G401 (cell line): ENCODE measurements at regions not wholly inside any gene's neighbourhood (a gene's known extent, or its start where the extent isn't known, plus 50 kb on each side); places are given as distances from the start of the nearest gene placed in this dataset.
"Not testable (repeated sequence)": the region's sequence is repeated elsewhere in the genome, so short reads cannot be mapped to it uniquely, and the experiment has no call there.

Source experiments
- DNase-seq: peaks from one replicate; pipeline ENCODE4 v3.0.0-alpha.2; 2015; ENCODE audit warnings: low spot score
- in situ Hi-C: cut with HindIII; loops from 2 replicates; pipeline ENCODE4 v1.10.0; 2016; ENCODE audit warnings: low sequenced_read_pairs, mixed read lengths

DNA sequence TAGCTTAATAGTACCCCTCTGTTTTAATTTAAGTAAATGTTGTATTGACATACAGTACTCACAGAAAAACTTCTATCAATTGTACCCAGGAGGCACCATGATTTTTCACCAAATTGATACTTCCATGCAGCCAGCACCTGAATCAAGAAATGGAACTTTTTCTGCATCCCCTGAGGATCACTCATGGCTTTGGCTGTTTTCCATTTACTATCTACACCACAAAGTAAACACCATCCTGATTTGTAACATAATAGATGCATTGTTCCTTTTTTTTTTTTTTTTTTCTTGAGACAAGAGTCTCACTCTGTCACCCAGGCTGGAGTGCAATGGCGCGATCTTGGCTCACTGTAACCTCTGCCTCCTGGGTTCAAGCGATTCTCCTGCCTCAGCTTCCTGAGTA, 1066.8 kb downstream of the SOCS6 start:
- DNase-seq, in situ Hi-C loops: not testable (repeated sequence)

- in situ Hi-C loops = no loop called here
- DNase-seq = no peak
These were observed 1063.8 kb downstream of the SOCS6 start for GRCh38 chr18:71352618-71353017.

DNA sequence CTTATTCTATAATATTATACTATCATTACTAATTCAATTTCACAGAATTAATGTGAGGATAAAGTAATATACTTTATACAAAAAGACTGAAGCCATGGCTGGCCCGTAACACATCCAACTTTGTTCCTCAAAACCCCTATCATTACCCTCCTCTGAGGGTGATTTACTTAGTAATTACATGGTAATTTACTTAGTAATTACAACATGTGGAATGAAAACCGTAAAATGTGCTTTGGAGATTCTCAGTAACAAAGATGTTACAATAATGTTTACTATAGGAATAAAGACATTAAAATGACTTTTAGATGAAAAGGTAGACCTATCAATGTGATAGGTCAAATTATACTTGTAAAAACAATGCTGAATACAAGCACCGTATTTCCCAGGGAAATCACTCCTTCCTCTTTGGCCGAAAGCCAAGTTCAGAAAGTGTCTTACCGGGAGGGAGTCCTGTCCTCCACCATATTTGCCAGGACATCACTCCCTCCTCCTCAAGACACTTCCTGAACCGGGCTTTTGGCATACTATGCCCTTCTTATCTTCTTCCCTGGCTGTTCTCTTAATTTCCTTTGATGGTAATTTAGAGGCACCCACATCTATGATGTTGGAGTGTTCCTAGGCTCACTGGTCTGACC, 1047.8 kb downstream of the SOCS6 start:
- in situ Hi-C loops = no loop called here
- no peak for DNase-seq

DNA sequence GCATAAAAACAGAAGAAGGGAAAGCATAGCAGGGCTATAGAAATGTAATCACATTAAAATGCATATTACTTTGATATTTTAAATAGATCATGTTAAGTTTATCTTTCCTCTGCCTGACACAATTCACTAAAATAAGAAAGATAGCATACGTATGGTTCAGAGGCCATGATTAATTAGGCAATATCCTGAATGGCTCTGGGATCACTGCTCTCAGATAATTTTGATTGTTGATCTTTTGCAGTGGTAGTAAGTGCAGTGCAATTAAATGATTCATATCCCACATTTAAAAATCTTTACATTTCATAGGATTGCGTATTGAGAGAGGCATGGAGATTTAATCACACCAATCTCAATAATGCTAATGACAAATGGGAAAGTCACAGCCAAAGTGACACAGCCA, 1040.7 kb downstream of the SOCS6 start:
- no peak for DNase-seq
- in situ Hi-C loops = no loop called here

- no peak for DNase-seq
- in situ Hi-C loops = no loop called here
These were observed 1040.3 kb downstream of the SOCS6 start for GRCh38 chr18:71329114-71329513.

- DNase-seq = no peak
- in situ Hi-C loops = no loop called here
These were observed 1039.0 kb downstream of the SOCS6 start for GRCh38 chr18:71327850-71328249.

GRCh38 chr18:71327441-71327840, 1038.6 kb downstream of the SOCS6 start:
- DNase-seq = no peak
- in situ Hi-C loops = no loop called here

DNA sequence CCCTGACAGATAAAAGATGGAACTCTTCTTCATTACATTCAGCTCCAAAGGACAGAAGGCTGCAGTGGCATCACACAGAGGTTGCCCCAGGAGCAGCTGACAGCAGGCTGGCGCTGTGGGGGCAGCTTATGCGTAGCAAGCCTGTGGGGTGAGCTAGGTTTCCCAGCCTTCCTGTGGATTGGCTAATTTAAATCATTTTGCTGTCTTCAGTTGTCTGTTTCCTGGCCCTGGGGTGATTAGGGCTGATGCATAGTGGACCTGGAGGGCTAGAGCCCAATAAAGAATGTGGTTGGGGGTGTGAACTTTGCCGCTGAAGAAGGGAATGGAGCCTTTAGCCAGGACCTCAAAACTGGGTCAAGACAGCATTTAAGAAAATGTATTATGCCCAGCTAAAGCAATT, 1038.0 kb downstream of the SOCS6 start:
- in situ Hi-C loops = no loop called here
- DNase-seq = no peak

GRCh38 chr18:71324356-71324755, 1035.5 kb downstream of the SOCS6 start:
- DNase-seq = no peak
- in situ Hi-C loops = no loop called here

DNA sequence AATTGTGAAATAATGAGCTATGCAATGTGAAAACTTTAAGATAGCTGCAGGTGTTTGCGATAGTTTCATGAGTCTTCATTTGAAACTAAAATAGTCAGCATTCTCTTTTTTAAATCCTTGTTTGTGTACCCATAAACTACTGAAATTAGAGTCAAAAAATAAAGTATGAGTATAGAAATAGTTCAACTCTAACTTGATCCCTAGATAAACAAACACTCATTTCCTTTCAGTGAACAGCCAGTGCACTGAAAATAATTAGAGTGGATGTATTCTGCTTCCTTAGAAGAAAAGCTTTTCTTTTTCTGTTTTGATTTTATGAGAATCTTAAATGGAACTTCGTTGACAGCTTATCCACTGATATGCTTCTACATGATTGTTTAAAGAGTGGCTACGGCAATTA, 1033.4 kb downstream of the SOCS6 start:
- in situ Hi-C loops = no loop called here

GRCh38 chr18:71321319-71321718, 1032.5 kb downstream of the SOCS6 start:
- in situ Hi-C loops = no loop called here
- no peak for DNase-seq

More for the DNA sequence above, 1033.4 kb downstream of the SOCS6 start:
- no peak for DNase-seq

- in situ Hi-C loops = no loop called here
- DNase-seq = no peak
These were observed 1016.0 kb downstream of the SOCS6 start for GRCh38 chr18:71304856-71305255.

DNA sequence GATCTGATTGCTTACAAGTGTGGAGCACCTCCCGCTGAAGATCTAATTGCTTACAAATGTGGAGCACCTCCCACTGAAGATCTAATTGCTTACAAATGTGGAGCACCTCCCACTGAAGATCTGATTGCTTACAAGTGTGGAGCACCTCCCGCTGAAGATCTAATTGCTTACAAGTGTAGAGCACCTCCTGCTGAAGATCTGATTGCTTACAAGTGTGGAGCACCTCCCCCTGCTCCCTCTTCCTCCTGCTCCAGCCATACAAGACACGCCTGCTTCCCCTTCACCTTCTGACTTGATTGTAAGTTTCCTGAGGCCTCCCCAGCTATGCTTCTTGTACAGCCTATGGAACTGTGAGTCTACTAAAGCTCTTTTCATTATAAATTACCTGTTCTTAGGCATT, 1014.9 kb downstream of the SOCS6 start:
- DNase-seq, in situ Hi-C loops: not testable (repeated sequence)

GRCh38 chr18:71301596-71301995, 1012.8 kb downstream of the SOCS6 start:
- in situ Hi-C loops = no loop called here
- no peak for DNase-seq

DNA sequence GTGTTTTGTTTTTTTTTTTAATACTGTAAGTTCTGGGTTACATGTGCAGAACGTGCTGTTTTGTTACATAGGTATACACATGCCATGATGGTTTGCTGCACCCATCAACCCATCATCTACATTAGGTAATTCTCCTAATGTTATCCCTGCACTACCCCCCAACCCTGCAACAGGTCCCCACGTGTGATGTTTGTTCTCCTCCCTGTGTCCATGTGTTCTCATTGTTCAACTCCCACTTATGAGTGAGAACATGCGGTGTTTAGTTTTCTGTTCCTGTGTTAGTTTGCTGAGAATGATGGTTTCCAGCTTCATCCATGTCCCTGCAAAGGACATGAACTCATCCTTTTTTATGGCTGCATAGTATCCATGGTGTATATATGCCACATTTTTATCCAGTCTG, 1005.4 kb downstream of the SOCS6 start:
- DNase-seq, in situ Hi-C loops: not testable (repeated sequence)

- in situ Hi-C loops = no loop called here
These were observed 1004.5 kb downstream of the SOCS6 start for GRCh38 chr18:71293322-71293721.

DNA sequence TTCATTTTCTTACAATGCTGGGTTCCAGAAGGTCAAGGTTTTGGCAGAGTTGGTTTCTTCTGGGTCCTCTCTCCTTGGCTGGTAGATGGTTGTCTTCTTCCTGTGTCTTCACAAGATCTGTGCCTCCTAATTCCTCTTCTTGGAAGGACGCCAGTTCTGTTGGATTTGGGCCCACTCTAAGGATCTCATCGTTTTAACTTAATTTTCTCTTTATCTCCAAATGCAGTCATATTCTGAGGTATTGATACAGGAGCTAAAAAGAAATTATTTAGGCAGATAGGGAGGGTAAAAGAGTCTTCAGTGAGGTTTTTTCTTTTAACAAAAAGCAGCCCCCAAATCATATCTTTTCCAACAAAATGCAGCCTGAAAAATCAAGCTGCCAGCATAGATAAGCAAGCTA, 998.4 kb downstream of the SOCS6 start:
- in situ Hi-C loops = no loop called here

More at GRCh38 chr18:71293322-71293721, 1004.5 kb downstream of the SOCS6 start:
- no peak for DNase-seq

GRCh38 chr18:71252351-71252865, 963.6 kb downstream of the SOCS6 start:
- DNase-seq = no peak
- in situ Hi-C loops = no loop called here

More for the DNA sequence above, 998.4 kb downstream of the SOCS6 start:
- DNase-seq = peak; percentile 37

DNA sequence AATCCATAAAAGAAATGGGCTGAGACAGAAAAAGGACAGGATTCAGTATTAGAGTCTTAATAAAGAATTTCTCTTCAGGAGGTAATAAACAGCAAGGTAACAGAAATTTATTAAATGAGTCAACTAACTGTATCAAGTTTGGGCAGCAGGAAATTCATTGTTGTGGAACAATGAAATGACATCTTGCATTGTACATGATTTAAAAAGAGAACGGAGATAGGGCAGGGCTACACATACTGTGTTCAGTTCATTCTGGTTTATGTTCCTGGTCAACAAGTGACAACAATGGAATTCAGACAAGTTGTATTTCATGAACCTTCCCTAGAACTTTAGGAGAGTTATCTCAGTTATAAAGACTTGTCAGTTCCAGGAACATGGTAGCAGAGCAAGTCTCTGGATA, 961.3 kb downstream of the SOCS6 start:
- in situ Hi-C loops = no loop called here
- DNase-seq = no peak

- DNase-seq = no peak
- in situ Hi-C loops = no loop called here
These were observed 960.9 kb downstream of the SOCS6 start for GRCh38 chr18:71249791-71250190.

DNA sequence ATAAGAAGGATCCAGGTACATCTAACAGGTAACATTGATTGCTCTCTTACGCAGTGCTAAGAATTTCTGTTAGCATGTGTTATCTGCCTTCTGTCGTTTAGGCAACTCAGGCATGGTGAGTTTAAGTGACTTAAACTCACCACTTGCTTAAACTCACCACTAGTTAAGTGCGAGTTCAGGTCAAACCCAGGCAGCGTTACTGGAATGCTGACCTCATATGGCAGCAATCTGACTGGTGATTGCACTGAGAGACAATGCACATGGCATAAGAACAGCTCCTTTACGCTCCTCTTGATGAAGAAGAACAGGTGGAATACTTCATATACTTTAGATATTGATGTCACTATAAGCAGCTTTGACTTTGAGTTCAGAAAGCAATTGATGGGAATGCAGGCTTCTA, 954.1 kb downstream of the SOCS6 start:
- no peak for DNase-seq
- in situ Hi-C loops = no loop called here
